ENCODE measurements at regions not wholly inside any gene's neighbourhood (a gene's known extent, or its start where the extent isn't known, plus 50 kb on each side); places are given as distances from the start of the nearest gene placed in this dataset.

GRCh38 chr2:174666845-174667244 is 69.2 kb upstream of the WIPF1 start:
- ATAC-seq (ENCODE audit: low read depth), result no peak
- Histone ChIP-seq H3K4me3 (ENCODE audit: severe bottlenecking) (no peak overlapping the region), H3K9me3 (ENCODE audit: severe bottlenecking) (peaks cover under 1% of the 10 kb centered on the region), H3K36me3 (ENCODE audit: low read depth) (no peaks in the 10 kb centered on the region), H3K27me3 (ENCODE audit: insufficient read depth, poor library complexity, severe bottlenecking) (no peaks in the 10 kb centered on the region), H3K27ac (ENCODE audit: poor library complexity, severe bottlenecking) (no peak overlapping the region), H3K4me1 (ENCODE audit: insufficient read depth, poor library complexity, severe bottlenecking) (no peaks in the 10 kb centered on the region)
- TF ChIP-seq CTCF (IDR thresholded peaks at IDR 0.05; ENCODE audit: poor library complexity, severe bottlenecking), result no peak
- no peak for DNase-seq (ENCODE audit: low spot score)

GRCh38 chr2:174666312-174666711 is 68.7 kb upstream of the WIPF1 start:
- ATAC-seq (ENCODE audit: low read depth), result no peak
- H3K27ac ChIP-seq (ENCODE audit: poor library complexity, severe bottlenecking), result no peak overlapping the region
- no peak for TF ChIP-seq CTCF (IDR thresholded peaks at IDR 0.05; ENCODE audit: poor library complexity, severe bottlenecking)
- H3K27me3 ChIP-seq (ENCODE audit: insufficient read depth, poor library complexity, severe bottlenecking), result no peaks in the 10 kb centered on the region
- H3K9me3 ChIP-seq (ENCODE audit: severe bottlenecking), result no peaks in the 10 kb centered on the region
- no peak overlapping the region for H3K4me3 ChIP-seq (ENCODE audit: severe bottlenecking)
- H3K36me3 ChIP-seq (ENCODE audit: low read depth), result no peaks in the 10 kb centered on the region
- DNase-seq (ENCODE audit: low spot score), result no peak
- no peaks in the 10 kb centered on the region for H3K4me1 ChIP-seq (ENCODE audit: insufficient read depth, poor library complexity, severe bottlenecking)

- Histone ChIP-seq H3K36me3 (ENCODE audit: low read depth) (no peaks in the 10 kb centered on the region), H3K27me3 (ENCODE audit: insufficient read depth, poor library complexity, severe bottlenecking) (no peaks in the 10 kb centered on the region), H3K4me3 (ENCODE audit: severe bottlenecking) (no peak overlapping the region), H3K27ac (ENCODE audit: poor library complexity, severe bottlenecking) (no peak overlapping the region), H3K9me3 (ENCODE audit: severe bottlenecking) (no peaks in the 10 kb centered on the region), H3K4me1 (ENCODE audit: insufficient read depth, poor library complexity, severe bottlenecking) (no peaks in the 10 kb centered on the region)
- DNase-seq (ENCODE audit: low spot score) (no peak), ATAC-seq (ENCODE audit: low read depth) (no peak)
- no peak for TF ChIP-seq CTCF (IDR thresholded peaks at IDR 0.05; ENCODE audit: poor library complexity, severe bottlenecking)
Observed at GRCh38 chr2:174664084-174664759, 66.6 kb upstream of the WIPF1 start.

- ATAC-seq (ENCODE audit: low read depth) (no peak), DNase-seq (ENCODE audit: low spot score) (no peak)
- TF ChIP-seq CTCF (IDR thresholded peaks at IDR 0.05; ENCODE audit: poor library complexity, severe bottlenecking), result no peak
- Histone ChIP-seq H3K27me3 (ENCODE audit: insufficient read depth, poor library complexity, severe bottlenecking) (no peaks in the 10 kb centered on the region), H3K27ac (ENCODE audit: poor library complexity, severe bottlenecking) (no peak overlapping the region), H3K36me3 (ENCODE audit: low read depth) (no peaks in the 10 kb centered on the region), H3K4me3 (ENCODE audit: severe bottlenecking) (no peak overlapping the region), H3K4me1 (ENCODE audit: insufficient read depth, poor library complexity, severe bottlenecking) (no peaks in the 10 kb centered on the region), H3K9me3 (ENCODE audit: severe bottlenecking) (no peaks in the 10 kb centered on the region)
Observed at GRCh38 chr2:174663550-174663949, 65.9 kb upstream of the WIPF1 start.

- H3K27me3 ChIP-seq (ENCODE audit: insufficient read depth, poor library complexity, severe bottlenecking), result no peaks in the 10 kb centered on the region
- DNase-seq (ENCODE audit: low spot score), result no peak
- H3K36me3 ChIP-seq (ENCODE audit: low read depth), result no peaks in the 10 kb centered on the region
- TF ChIP-seq CTCF (IDR thresholded peaks at IDR 0.05; ENCODE audit: poor library complexity, severe bottlenecking), result no peak
- no peak overlapping the region for H3K4me3 ChIP-seq (ENCODE audit: severe bottlenecking)
- H3K9me3 ChIP-seq (ENCODE audit: severe bottlenecking), result no peaks in the 10 kb centered on the region
- H3K4me1 ChIP-seq (ENCODE audit: insufficient read depth, poor library complexity, severe bottlenecking), result no peaks in the 10 kb centered on the region
- H3K27ac ChIP-seq (ENCODE audit: poor library complexity, severe bottlenecking), result no peak overlapping the region
- no peak for ATAC-seq (ENCODE audit: low read depth)
Observed at GRCh38 chr2:174662859-174663258, 65.3 kb upstream of the WIPF1 start.
